ENCODE measurements at regions not wholly inside any gene's neighbourhood (a gene's known extent, or its start where the extent isn't known, plus 50 kb on each side); places are given as distances from the start of the nearest gene placed in this dataset.

- no peaks in the 10 kb centered on the region for H3K36me3 ChIP-seq (ENCODE audit: control insufficient read depth, insufficient read depth, low read length)
- H4K8ac ChIP-seq (ENCODE audit: low read depth, low read length): no peak overlapping the region
- no peaks in the 10 kb centered on the region for H3K79me2 ChIP-seq (ENCODE audit: control insufficient read depth, insufficient read depth, low read length)
- no peak overlapping the region for H2AK5ac ChIP-seq (ENCODE audit: low read length)
- no peak overlapping the region for H2BK15ac ChIP-seq (replicated peaks; ENCODE audit: low read depth)
- DNase-seq: no peak
- no peak overlapping the region for H2BK5ac ChIP-seq (ENCODE audit: low read length)
- H3K79me1 ChIP-seq (ENCODE audit: low read length): no peaks in the 10 kb centered on the region
- no peak overlapping the region for H4K5ac ChIP-seq (ENCODE audit: low read length)
- H3K9ac ChIP-seq (ENCODE audit: low read length): no peak overlapping the region
- H3K4me2 ChIP-seq (ENCODE audit: low read length): no peak overlapping the region
- WGBS (ENCODE audit: extremely low coverage, insufficient coverage, low lambda C conversion rate): no CpG with 5 or more reads among the region's 1 CpG
- H3K18ac ChIP-seq (ENCODE audit: low read length): no peak overlapping the region
- H3K27ac ChIP-seq (ENCODE audit: low read depth, low read length): no peak overlapping the region
- no peak overlapping the region for H3K56ac ChIP-seq (ENCODE audit: low read length)
- no peak overlapping the region for H2BK120ac ChIP-seq (ENCODE audit: low read depth, low read length)
- no peak overlapping the region for H3K4ac ChIP-seq (ENCODE audit: low read depth, low read length)
- no peaks in the 10 kb centered on the region for H3K4me1 ChIP-seq (ENCODE audit: control insufficient read depth, low read depth, low read length)
- H3K4me3 ChIP-seq (ENCODE audit: low read length): no peak overlapping the region
- no peak overlapping the region for H3K23ac ChIP-seq (ENCODE audit: low read length)
- no peaks in the 10 kb centered on the region for H3K27me3 ChIP-seq (ENCODE audit: insufficient read depth, low read length, poor library complexity)
Observed at GRCh38 chr6:115832186-115832585, 228.5 kb downstream of the FRK start.

- Histone ChIP-seq H3K4me2 (ENCODE audit: low read length) (no peak overlapping the region), H3K79me1 (ENCODE audit: low read length) (no peaks in the 10 kb centered on the region), H2BK120ac (ENCODE audit: low read depth, low read length) (no peak overlapping the region), H3K18ac (ENCODE audit: low read length) (no peak overlapping the region), H3K79me2 (ENCODE audit: control insufficient read depth, insufficient read depth, low read length) (no peaks in the 10 kb centered on the region), H4K8ac (ENCODE audit: low read depth, low read length) (no peak overlapping the region), H3K36me3 (ENCODE audit: control insufficient read depth, insufficient read depth, low read length) (no peaks in the 10 kb centered on the region), H3K56ac (ENCODE audit: low read length) (no peak overlapping the region), H3K9ac (ENCODE audit: low read length) (no peak overlapping the region), H3K27me3 (ENCODE audit: insufficient read depth, low read length, poor library complexity) (no peaks in the 10 kb centered on the region), H2AK5ac (ENCODE audit: low read length) (no peak overlapping the region), H3K4me3 (ENCODE audit: low read length) (no peak overlapping the region), H3K23ac (ENCODE audit: low read length) (no peak overlapping the region), H3K4me1 (ENCODE audit: control insufficient read depth, low read depth, low read length) (no peaks in the 10 kb centered on the region), H2BK15ac (replicated peaks; ENCODE audit: low read depth) (no peak overlapping the region), H3K27ac (ENCODE audit: low read depth, low read length) (no peak overlapping the region), H2BK5ac (ENCODE audit: low read length) (no peak overlapping the region), H3K4ac (ENCODE audit: low read depth, low read length) (no peak overlapping the region), H4K5ac (ENCODE audit: low read length) (no peak overlapping the region)
- DNase-seq: no peak
- WGBS (ENCODE audit: extremely low coverage, insufficient coverage, low lambda C conversion rate): no CpG with 5 or more reads among the region's 2 CpGs
Observed at GRCh38 chr6:115830895-115831294, 229.8 kb downstream of the FRK start.

GRCh38 chr6:115821798-115822197 lies 238.9 kb downstream of the FRK start:
- no CpG with 5 or more reads among the region's 2 CpGs for WGBS (ENCODE audit: extremely low coverage, insufficient coverage, low lambda C conversion rate)
- no peak overlapping the region for H3K4ac ChIP-seq (ENCODE audit: low read depth, low read length)
- no peak overlapping the region for H3K27ac ChIP-seq (ENCODE audit: low read depth, low read length)
- H3K9ac ChIP-seq (ENCODE audit: low read length): no peak overlapping the region
- no peak overlapping the region for H2BK5ac ChIP-seq (ENCODE audit: low read length)
- H3K18ac ChIP-seq (ENCODE audit: low read length): no peak overlapping the region
- H3K4me3 ChIP-seq (ENCODE audit: low read length): no peak overlapping the region
- H2BK120ac ChIP-seq (ENCODE audit: low read depth, low read length): no peak overlapping the region
- H3K27me3 ChIP-seq (ENCODE audit: insufficient read depth, low read length, poor library complexity): no peaks in the 10 kb centered on the region
- no peaks in the 10 kb centered on the region for H3K4me1 ChIP-seq (ENCODE audit: control insufficient read depth, low read depth, low read length)
- H3K79me2 ChIP-seq (ENCODE audit: control insufficient read depth, insufficient read depth, low read length): no peaks in the 10 kb centered on the region
- no peak for DNase-seq
- no peak overlapping the region for H3K56ac ChIP-seq (ENCODE audit: low read length)
- H2AK5ac ChIP-seq (ENCODE audit: low read length): no peak overlapping the region
- no peak overlapping the region for H4K5ac ChIP-seq (ENCODE audit: low read length)
- H3K23ac ChIP-seq (ENCODE audit: low read length): no peak overlapping the region
- no peak overlapping the region for H3K4me2 ChIP-seq (ENCODE audit: low read length)
- no peaks in the 10 kb centered on the region for H3K79me1 ChIP-seq (ENCODE audit: low read length)
- no peak overlapping the region for H2BK15ac ChIP-seq (replicated peaks; ENCODE audit: low read depth)
- no peaks in the 10 kb centered on the region for H3K36me3 ChIP-seq (ENCODE audit: control insufficient read depth, insufficient read depth, low read length)
- H4K8ac ChIP-seq (ENCODE audit: low read depth, low read length): no peak overlapping the region

DNA sequence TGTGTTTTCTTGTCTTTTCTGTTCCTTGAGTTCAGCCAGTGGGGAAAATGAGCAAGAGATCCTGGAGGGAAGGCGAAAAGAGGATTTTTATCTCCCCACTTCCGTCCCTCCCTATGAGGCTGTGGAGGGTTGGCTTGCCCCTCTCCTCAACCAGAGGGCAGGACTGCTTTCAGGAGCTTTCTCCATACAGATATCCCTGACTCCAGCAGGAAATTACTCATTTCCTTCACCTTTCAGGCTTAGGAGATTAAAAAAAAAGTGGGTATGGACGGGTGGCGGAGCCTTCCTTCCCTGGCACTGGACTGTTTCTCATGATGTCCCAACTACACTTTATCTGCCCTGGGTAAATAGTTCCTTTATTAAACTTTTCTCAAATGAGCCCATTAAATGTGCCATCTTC lies 241.2 kb downstream of the FRK start:
- H4K8ac ChIP-seq (ENCODE audit: low read depth, low read length): no peak overlapping the region
- no peak overlapping the region for H2BK120ac ChIP-seq (ENCODE audit: low read depth, low read length)
- no peak overlapping the region for H2AK5ac ChIP-seq (ENCODE audit: low read length)
- H3K27me3 ChIP-seq (ENCODE audit: insufficient read depth, low read length, poor library complexity): no peaks in the 10 kb centered on the region
- no peak overlapping the region for H2BK5ac ChIP-seq (ENCODE audit: low read length)
- no peak overlapping the region for H2BK15ac ChIP-seq (replicated peaks; ENCODE audit: low read depth)
- H3K18ac ChIP-seq (ENCODE audit: low read length): no peak overlapping the region
- H3K4me3 ChIP-seq (ENCODE audit: low read length): no peak overlapping the region
- no peak overlapping the region for H3K9ac ChIP-seq (ENCODE audit: low read length)
- no peaks in the 10 kb centered on the region for H3K4me1 ChIP-seq (ENCODE audit: control insufficient read depth, low read depth, low read length)
- H3K23ac ChIP-seq (ENCODE audit: low read length): no peak overlapping the region
- H3K4me2 ChIP-seq (ENCODE audit: low read length): no peak overlapping the region
- H3K27ac ChIP-seq (ENCODE audit: low read depth, low read length): no peak overlapping the region
- no peak overlapping the region for H3K56ac ChIP-seq (ENCODE audit: low read length)
- H3K36me3 ChIP-seq (ENCODE audit: control insufficient read depth, insufficient read depth, low read length): no peaks in the 10 kb centered on the region
- H3K79me2 ChIP-seq (ENCODE audit: control insufficient read depth, insufficient read depth, low read length): no peaks in the 10 kb centered on the region
- no peak for DNase-seq
- no peak overlapping the region for H4K5ac ChIP-seq (ENCODE audit: low read length)
- H3K79me1 ChIP-seq (ENCODE audit: low read length): no peaks in the 10 kb centered on the region
- WGBS (ENCODE audit: extremely low coverage, insufficient coverage, low lambda C conversion rate): no CpG with 5 or more reads among the region's 4 CpGs
- H3K4ac ChIP-seq (ENCODE audit: low read depth, low read length): no peak overlapping the region

GRCh38 chr6:115817161-115817560 lies 243.5 kb downstream of the FRK start:
- no peak overlapping the region for H4K5ac ChIP-seq (ENCODE audit: low read length)
- no peak for DNase-seq
- no peaks in the 10 kb centered on the region for H3K79me2 ChIP-seq (ENCODE audit: control insufficient read depth, insufficient read depth, low read length)
- H2BK120ac ChIP-seq (ENCODE audit: low read depth, low read length): no peak overlapping the region
- H3K27me3 ChIP-seq (ENCODE audit: insufficient read depth, low read length, poor library complexity): no peaks in the 10 kb centered on the region
- H3K9ac ChIP-seq (ENCODE audit: low read length): no peak overlapping the region
- no peak overlapping the region for H3K4ac ChIP-seq (ENCODE audit: low read depth, low read length)
- no peak overlapping the region for H2BK15ac ChIP-seq (replicated peaks; ENCODE audit: low read depth)
- no peak overlapping the region for H3K56ac ChIP-seq (ENCODE audit: low read length)
- H3K79me1 ChIP-seq (ENCODE audit: low read length): no peaks in the 10 kb centered on the region
- no peak overlapping the region for H4K8ac ChIP-seq (ENCODE audit: low read depth, low read length)
- no CpG with 5 or more reads among the region's 2 CpGs for WGBS (ENCODE audit: extremely low coverage, insufficient coverage, low lambda C conversion rate)
- H3K36me3 ChIP-seq (ENCODE audit: control insufficient read depth, insufficient read depth, low read length): no peaks in the 10 kb centered on the region
- no peak overlapping the region for H3K27ac ChIP-seq (ENCODE audit: low read depth, low read length)
- no peak overlapping the region for H3K18ac ChIP-seq (ENCODE audit: low read length)
- no peaks in the 10 kb centered on the region for H3K4me1 ChIP-seq (ENCODE audit: control insufficient read depth, low read depth, low read length)
- no peak overlapping the region for H2BK5ac ChIP-seq (ENCODE audit: low read length)
- no peak overlapping the region for H3K4me3 ChIP-seq (ENCODE audit: low read length)
- H3K4me2 ChIP-seq (ENCODE audit: low read length): no peak overlapping the region
- H2AK5ac ChIP-seq (ENCODE audit: low read length): no peak overlapping the region
- no peak overlapping the region for H3K23ac ChIP-seq (ENCODE audit: low read length)

GRCh38 chr6:115814907-115815306 lies 245.8 kb downstream of the FRK start:
- H3K4me1 ChIP-seq (ENCODE audit: control insufficient read depth, low read depth, low read length): no peaks in the 10 kb centered on the region
- no peak overlapping the region for H4K8ac ChIP-seq (ENCODE audit: low read depth, low read length)
- H4K5ac ChIP-seq (ENCODE audit: low read length): no peak overlapping the region
- H3K27me3 ChIP-seq (ENCODE audit: insufficient read depth, low read length, poor library complexity): no peaks in the 10 kb centered on the region
- H3K23ac ChIP-seq (ENCODE audit: low read length): no peak overlapping the region
- no peak overlapping the region for H3K9ac ChIP-seq (ENCODE audit: low read length)
- H3K56ac ChIP-seq (ENCODE audit: low read length): no peak overlapping the region
- no peak overlapping the region for H2BK15ac ChIP-seq (replicated peaks; ENCODE audit: low read depth)
- H3K4me3 ChIP-seq (ENCODE audit: low read length): no peak overlapping the region
- no peak overlapping the region for H3K4ac ChIP-seq (ENCODE audit: low read depth, low read length)
- no CpG with 5 or more reads among the region's 1 CpG for WGBS (ENCODE audit: extremely low coverage, insufficient coverage, low lambda C conversion rate)
- H2AK5ac ChIP-seq (ENCODE audit: low read length): no peak overlapping the region
- H2BK5ac ChIP-seq (ENCODE audit: low read length): no peak overlapping the region
- H2BK120ac ChIP-seq (ENCODE audit: low read depth, low read length): no peak overlapping the region
- H3K27ac ChIP-seq (ENCODE audit: low read depth, low read length): no peak overlapping the region
- H3K4me2 ChIP-seq (ENCODE audit: low read length): no peak overlapping the region
- DNase-seq: no peak
- no peaks in the 10 kb centered on the region for H3K79me1 ChIP-seq (ENCODE audit: low read length)
- H3K18ac ChIP-seq (ENCODE audit: low read length): no peak overlapping the region
- no peaks in the 10 kb centered on the region for H3K36me3 ChIP-seq (ENCODE audit: control insufficient read depth, insufficient read depth, low read length)
- H3K79me2 ChIP-seq (ENCODE audit: control insufficient read depth, insufficient read depth, low read length): no peaks in the 10 kb centered on the region

Data from mesendoderm (in vitro differentiated cells).